ENCODE measurements at regions not wholly inside any gene's neighbourhood (a gene's known extent, or its start where the extent isn't known, plus 50 kb on each side); places are given as distances from the start of the nearest gene placed in this dataset.

GRCh38 chr4:77393996-77394395 lies 211.6 kb upstream of the CXCL13 start:
- Histone ChIP-seq H3K4me3 (no peak overlapping the region), H3K27me3 (ENCODE audit: insufficient read depth in 3 of 3, low read length in 2 of 3) (no peaks in the 10 kb centered on the region), H3K27ac (no peak overlapping the region), H3K9me3 (no peaks in the 10 kb centered on the region), H3K36me3 (ENCODE audit: insufficient read depth in 1 of 2, low read depth in 1 of 2) (no peaks in the 10 kb centered on the region), H3K4me1 (no peaks in the 10 kb centered on the region)
- DNase-seq: no peak
- no peak for ATAC-seq
- intact Hi-C loops (cut with DNase I): no loop called here
- WGBS, 3 donors: 70 to 78% (median 76%) methylated on average over 5 of the region's 5 CpGs
- TF ChIP-seq CTCF (IDR thresholded peaks at IDR 0.05): no peak

GRCh38 chr4:77395481-77395880 lies 210.1 kb upstream of the CXCL13 start:
- intact Hi-C loops (cut with DNase I): no loop called here
- Histone ChIP-seq H3K9me3 (no peaks in the 10 kb centered on the region), H3K27me3 (ENCODE audit: insufficient read depth in 3 of 3, low read length in 2 of 3) (no peaks in the 10 kb centered on the region), H3K4me1 (no peaks in the 10 kb centered on the region), H3K36me3 (ENCODE audit: insufficient read depth in 1 of 2, low read depth in 1 of 2) (no peaks in the 10 kb centered on the region), H3K4me3 (no peak overlapping the region), H3K27ac (no peak overlapping the region)
- no peak for TF ChIP-seq CTCF (IDR thresholded peaks at IDR 0.05)
- DNase-seq (no peak), ATAC-seq (no peak)
- WGBS, 3 donors: 59 to 90% (median 83%) methylated on average over 1 of the region's 1 CpG

GRCh38 chr4:77398256-77398655 lies 207.4 kb upstream of the CXCL13 start:
- ATAC-seq (no peak), DNase-seq (no peak)
- Histone ChIP-seq H3K36me3 (ENCODE audit: insufficient read depth in 1 of 2, low read depth in 1 of 2) (no peaks in the 10 kb centered on the region), H3K27me3 (ENCODE audit: insufficient read depth in 3 of 3, low read length in 2 of 3) (no peaks in the 10 kb centered on the region), H3K4me3 (no peak overlapping the region), H3K9me3 (no peaks in the 10 kb centered on the region), H3K27ac (no peak overlapping the region), H3K4me1 (no peaks in the 10 kb centered on the region)
- intact Hi-C loops (cut with DNase I): no loop called here
- 95 to 97% (median 96%) methylated on average over 1 of the region's 1 CpG for WGBS, 3 donors
- no peak for TF ChIP-seq CTCF (IDR thresholded peaks at IDR 0.05)

- intact Hi-C loops (cut with DNase I): no loop called here
- TF ChIP-seq CTCF (IDR thresholded peaks at IDR 0.05): no peak
- no peak overlapping the region for H3K27ac ChIP-seq
- no peaks in the 10 kb centered on the region for H3K4me1 ChIP-seq
- no peaks in the 10 kb centered on the region for H3K9me3 ChIP-seq
- H3K4me3 ChIP-seq: no peak overlapping the region
- H3K27me3 ChIP-seq (ENCODE audit: insufficient read depth in 3 of 3, low read length in 2 of 3): no peaks in the 10 kb centered on the region
- DNase-seq (no peak), ATAC-seq (no peak)
- no peaks in the 10 kb centered on the region for H3K36me3 ChIP-seq (ENCODE audit: insufficient read depth in 1 of 2, low read depth in 1 of 2)
Measured at GRCh38 chr4:77399831-77400230, 205.8 kb upstream of the CXCL13 start.

- no peak for TF ChIP-seq CTCF (IDR thresholded peaks at IDR 0.05)
- Histone ChIP-seq H3K36me3 (ENCODE audit: insufficient read depth in 1 of 2, low read depth in 1 of 2) (no peaks in the 10 kb centered on the region), H3K4me3 (no peak overlapping the region), H3K9me3 (no peaks in the 10 kb centered on the region), H3K27me3 (ENCODE audit: insufficient read depth in 3 of 3, low read length in 2 of 3) (no peaks in the 10 kb centered on the region), H3K4me1 (no peaks in the 10 kb centered on the region), H3K27ac (no peak overlapping the region)
- WGBS, 3 donors: 12 to 13% (median 13%) methylated on average over 3 of the region's 3 CpGs
- DNase-seq (no peak), ATAC-seq (no peak)
- intact Hi-C loops (cut with DNase I): no loop called here
Measured at GRCh38 chr4:77413766-77414165, 191.9 kb upstream of the CXCL13 start.

Data from psoas muscle (tissue), 7 donors.